ENCODE measurements at regions not wholly inside any gene's neighbourhood (a gene's known extent, or its start where the extent isn't known, plus 50 kb on each side); places are given as distances from the start of the nearest gene placed in this dataset.

GRCh38 chr7:145050415-145050814 is 214.6 kb upstream of the TPK1 start:
- H3K9me1 ChIP-seq (ENCODE audit: insufficient read depth, low read length): no peaks in the 10 kb centered on the region
- no peaks in the 10 kb centered on the region for H3K36me3 ChIP-seq (ENCODE audit: control insufficient read depth, insufficient read depth, low read length)
- no peak overlapping the region for H3K4ac ChIP-seq (ENCODE audit: low read depth, low read length)
- no peaks in the 10 kb centered on the region for H4K20me1 ChIP-seq (ENCODE audit: insufficient read depth, low read length)
- H2BK5ac ChIP-seq (ENCODE audit: low read depth, low read length, poor library complexity, severe bottlenecking): no peak overlapping the region
- no peak overlapping the region for H3K56ac ChIP-seq (ENCODE audit: extremely low read depth, insufficient read depth, low read length)
- H3K4me1 ChIP-seq (ENCODE audit: control insufficient read depth, insufficient read depth, low read length): no peaks in the 10 kb centered on the region
- H3K4me2 ChIP-seq (ENCODE audit: low read depth, low read length): no peak overlapping the region
- H3K9ac ChIP-seq (ENCODE audit: low read depth, low read length): no peak overlapping the region
- H4K91ac ChIP-seq (ENCODE audit: insufficient read depth, low read depth, low read length): no peak overlapping the region
- no peak overlapping the region for H4K5ac ChIP-seq (ENCODE audit: low read depth, low read length)
- ChIA-PET CTCF (no interaction called here), POLR2A (ENCODE audit: unreplicated experiment) (no interaction called here)
- ATAC-seq (ENCODE audit: low read depth) (no peak), DNase-seq (no peak)
- H2BK120ac ChIP-seq (ENCODE audit: low read depth, low read length): no peak overlapping the region
- no peak overlapping the region for H4K8ac ChIP-seq (ENCODE audit: low read depth in 2 of 2, low read length in 2 of 2)
- no peaks in the 10 kb centered on the region for H3K79me1 ChIP-seq (ENCODE audit: low read depth in 1 of 2, low read length in 2 of 2)
- no peak for TF ChIP-seq USF2 (IDR thresholded peaks at IDR 0.05; ENCODE audit: low read depth, low read length)
- TF ChIP-seq POLR2A (IDR thresholded peaks at IDR 0.05; ENCODE audit: low read depth, low read length): no peak
- H2AK9ac ChIP-seq (replicated peaks; ENCODE audit: low read depth, low read length, poor library complexity): no peak overlapping the region
- no peak overlapping the region for H3K23ac ChIP-seq (ENCODE audit: low read depth, low read length)
- no peak overlapping the region for H2BK20ac ChIP-seq (ENCODE audit: low read depth, low read length)
- H3K14ac ChIP-seq (replicated peaks; ENCODE audit: low read depth, low read length): no peak overlapping the region
- no peak overlapping the region for H2BK15ac ChIP-seq (ENCODE audit: low read depth, low read length)
- in situ Hi-C loops (cut with MboI; ENCODE audit: low sequenced_read_pairs) (no loop called here), dilution Hi-C loops (cut with HindIII; ENCODE audit: low sequenced_read_pairs, unreplicated experiment) (no loop called here), intact Hi-C loops (cut with micrococcal nuclease) (no loop called here)
- H3K27me3 ChIP-seq (ENCODE audit: control insufficient read depth, insufficient read depth, low read length): no peaks in the 10 kb centered on the region
- WGBS, 2 experiments (ENCODE audit: extremely low coverage in 2 of 2, insufficient read length in 1 of 2): no CpG with 5 or more reads among the region's 1 CpG
- no peak overlapping the region for H3K18ac ChIP-seq (ENCODE audit: low read depth, low read length)
- no TSS peak for BruUV-seq (replicated peaks)
- peaks cover 19% of the 10 kb centered on the region for H3K9me3 ChIP-seq (ENCODE audit: control insufficient read depth, insufficient read depth, low read length)
- no peak overlapping the region for H2AK5ac ChIP-seq (ENCODE audit: low read depth, low read length)
- no peak overlapping the region for H3K4me3 ChIP-seq (ENCODE audit: insufficient read depth, low read depth, low read length)
- no peak overlapping the region for H2AFZ ChIP-seq (replicated peaks; ENCODE audit: low read length, poor library complexity)
- no peak overlapping the region for H3K27ac ChIP-seq (ENCODE audit: insufficient read depth, low read length)

All from IMR-90 (cell line).